Stimulated activated CD4-positive, alpha-beta T cell treated with anti-CD3 and anti-CD28 coated beads, TNF-alpha, amount 100 ng/mL, for 24 hours (primary cell): ENCODE measurements at regions not wholly inside any gene's neighbourhood (a gene's known extent, or its start where the extent isn't known, plus 50 kb on each side); places are given as distances from the start of the nearest gene placed in this dataset.

Source experiments
- DNase-seq, 3 experiments: peaks; one replicate each; pipeline ENCODE4 v3.0.0-alpha.2; 2020; ENCODE audit warnings: low read depth in 3 of 3

GRCh38 chr12:61879229-61879628 is 381.0 kb upstream of the USP15 start:
- no peak for DNase-seq

- DNase-seq: no peak
Measured at GRCh38 chr12:61880186-61880585, 380.0 kb upstream of the USP15 start.

- DNase-seq: no peak
Measured at GRCh38 chr12:61891632-61892031, 368.6 kb upstream of the USP15 start.

GRCh38 chr12:61894168-61894567 is 366.0 kb upstream of the USP15 start:
- no peak for DNase-seq

- no peak for DNase-seq
Measured at GRCh38 chr12:61896436-61896835, 363.8 kb upstream of the USP15 start.

- DNase-seq: no peak
Measured at GRCh38 chr12:61902403-61902802, 357.8 kb upstream of the USP15 start.

- DNase-seq: no peak
Measured at GRCh38 chr12:61911113-61911512, 349.1 kb upstream of the USP15 start.

GRCh38 chr12:61915420-61915819 is 344.8 kb upstream of the USP15 start:
- DNase-seq: no peak

GRCh38 chr12:61916831-61917230 is 343.4 kb upstream of the USP15 start:
- DNase-seq: no peak

- DNase-seq: no peak
Measured at GRCh38 chr12:61919686-61920085, 340.5 kb upstream of the USP15 start.

- DNase-seq: no peak
Measured at GRCh38 chr12:61920230-61920629, 340.0 kb upstream of the USP15 start.

- DNase-seq: no peak
Measured at GRCh38 chr12:61923152-61923551, 337.1 kb upstream of the USP15 start.

- DNase-seq: no peak
Measured at GRCh38 chr12:61934564-61934963, 325.6 kb upstream of the USP15 start.

- no peak for DNase-seq
Measured at GRCh38 chr12:61939977-61940376, 320.2 kb upstream of the USP15 start.

GRCh38 chr12:61956545-61956944 is 303.7 kb upstream of the USP15 start:
- DNase-seq: no peak

GRCh38 chr12:61974461-61974860 is 285.7 kb upstream of the USP15 start:
- DNase-seq: no peak

- DNase-seq: no peak
Measured at GRCh38 chr12:61985830-61986229, 274.4 kb upstream of the USP15 start.

- no peak for DNase-seq
Measured at GRCh38 chr12:61987173-61987572, 273.0 kb upstream of the USP15 start.

GRCh38 chr12:61991661-61992060 is 268.5 kb upstream of the USP15 start:
- DNase-seq: no peak

GRCh38 chr12:61993734-61994345 is 266.4 kb upstream of the USP15 start:
- DNase-seq: no peak

GRCh38 chr12:61996717-61997116 is 263.5 kb upstream of the USP15 start:
- DNase-seq: no peak

- DNase-seq: no peak
Measured at GRCh38 chr12:61998791-61999190, 261.4 kb upstream of the USP15 start.

GRCh38 chr12:61999311-61999710 is 260.9 kb upstream of the USP15 start:
- no peak for DNase-seq

- no peak for DNase-seq
Measured at GRCh38 chr12:62001424-62001823, 258.8 kb upstream of the USP15 start.
